ENCODE measurements at regions not wholly inside any gene's neighbourhood (a gene's known extent, or its start where the extent isn't known, plus 50 kb on each side); places are given as distances from the start of the nearest gene placed in this dataset.

DNA sequence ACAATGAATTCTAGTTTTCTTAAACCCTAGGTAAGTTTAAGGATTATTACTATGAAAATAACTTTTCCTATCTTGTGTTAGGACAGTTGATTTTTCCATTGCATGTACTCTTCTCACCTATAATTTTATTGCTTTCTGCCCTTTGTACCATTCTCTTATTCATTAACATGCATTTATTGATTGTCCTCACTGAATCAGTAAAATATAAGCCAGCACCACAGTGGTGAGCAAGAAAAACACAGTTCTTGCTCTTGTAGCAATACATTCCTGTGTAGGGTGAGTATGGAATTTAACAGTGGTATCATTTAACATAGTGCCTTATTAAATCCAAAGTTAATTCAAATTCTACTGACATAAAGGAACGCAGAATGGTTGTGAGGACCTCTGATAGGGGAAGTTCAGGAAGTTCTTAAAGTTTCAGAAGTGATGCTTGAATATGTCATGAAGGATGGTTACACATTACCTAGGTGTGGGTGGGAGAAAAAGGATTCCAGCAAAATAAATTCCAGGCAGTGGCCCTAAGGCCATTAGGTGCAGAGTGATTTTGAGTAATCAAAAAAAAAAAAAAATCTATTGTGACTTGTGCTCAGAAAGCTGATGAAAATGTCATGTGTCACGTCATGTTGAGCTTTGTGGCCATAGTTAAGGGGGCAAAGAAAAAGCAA is 104.7 kb upstream of the DSEL start:
- DNase-seq = no peak

- no peak for DNase-seq
Observed at GRCh38 chr18:67618061-67618460, 101.5 kb upstream of the DSEL start.

DNA sequence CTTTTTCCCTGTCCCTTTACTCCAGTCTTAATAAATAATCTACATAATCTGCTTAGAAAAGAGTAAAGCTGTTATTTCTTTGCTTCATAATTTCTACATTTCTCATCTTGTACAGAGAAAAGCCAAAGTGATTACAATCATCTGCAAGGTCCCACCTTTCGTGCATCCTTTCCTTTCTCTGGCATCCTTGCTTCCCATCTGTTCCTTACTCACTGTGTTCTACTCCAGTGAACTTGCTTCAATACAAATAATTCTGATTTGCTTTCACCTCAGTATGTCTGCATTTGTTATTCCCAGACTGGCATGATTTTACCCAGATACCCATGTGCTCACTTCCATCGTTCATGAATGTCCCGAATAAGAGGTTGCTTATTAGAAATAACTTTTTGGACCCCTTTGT is 99.4 kb upstream of the DSEL start:
- DNase-seq = no peak

GRCh38 chr18:67613731-67614130 is 97.2 kb upstream of the DSEL start:
- DNase-seq = no peak

DNA sequence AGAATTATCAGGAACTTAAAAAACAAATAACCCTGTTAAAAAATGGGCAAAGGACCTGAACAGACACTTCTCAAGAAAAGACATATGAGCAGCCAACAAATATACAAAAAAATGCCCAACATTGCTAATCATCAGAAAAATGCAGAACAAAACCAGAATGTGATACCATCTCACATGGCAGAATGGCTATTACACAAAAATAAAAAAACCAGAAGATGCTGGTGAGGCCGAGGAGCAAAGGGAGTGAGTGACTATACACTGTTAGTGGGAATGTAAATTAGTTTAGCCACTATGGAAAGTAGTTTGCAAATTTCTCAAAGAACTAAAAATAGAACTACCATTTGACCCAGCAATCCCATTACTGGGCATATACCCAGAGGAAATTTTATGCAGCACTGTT is 95.8 kb upstream of the DSEL start:
- DNase-seq = no peak

GRCh38 chr18:67608615-67609273 is 92.2 kb upstream of the DSEL start:
- DNase-seq = no peak

DNA sequence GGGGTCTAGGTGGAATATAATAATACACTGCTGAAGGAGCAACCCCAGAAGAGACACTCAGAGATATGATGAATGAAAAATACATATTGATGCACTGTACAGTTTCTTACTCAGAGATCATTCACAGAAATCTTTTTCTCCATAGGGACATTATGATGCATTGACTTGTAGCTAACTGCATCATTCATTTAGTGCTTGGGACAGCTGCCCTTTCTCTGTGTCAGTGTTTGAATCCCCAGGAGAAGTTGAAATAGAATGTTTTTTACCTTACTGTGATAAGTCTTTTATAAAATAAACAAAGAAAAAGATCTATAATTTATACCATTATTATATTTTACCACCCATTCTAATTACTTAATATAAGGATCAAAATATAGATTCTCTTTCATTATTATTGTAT is 91.7 kb upstream of the DSEL start:
- no peak for DNase-seq

DNA sequence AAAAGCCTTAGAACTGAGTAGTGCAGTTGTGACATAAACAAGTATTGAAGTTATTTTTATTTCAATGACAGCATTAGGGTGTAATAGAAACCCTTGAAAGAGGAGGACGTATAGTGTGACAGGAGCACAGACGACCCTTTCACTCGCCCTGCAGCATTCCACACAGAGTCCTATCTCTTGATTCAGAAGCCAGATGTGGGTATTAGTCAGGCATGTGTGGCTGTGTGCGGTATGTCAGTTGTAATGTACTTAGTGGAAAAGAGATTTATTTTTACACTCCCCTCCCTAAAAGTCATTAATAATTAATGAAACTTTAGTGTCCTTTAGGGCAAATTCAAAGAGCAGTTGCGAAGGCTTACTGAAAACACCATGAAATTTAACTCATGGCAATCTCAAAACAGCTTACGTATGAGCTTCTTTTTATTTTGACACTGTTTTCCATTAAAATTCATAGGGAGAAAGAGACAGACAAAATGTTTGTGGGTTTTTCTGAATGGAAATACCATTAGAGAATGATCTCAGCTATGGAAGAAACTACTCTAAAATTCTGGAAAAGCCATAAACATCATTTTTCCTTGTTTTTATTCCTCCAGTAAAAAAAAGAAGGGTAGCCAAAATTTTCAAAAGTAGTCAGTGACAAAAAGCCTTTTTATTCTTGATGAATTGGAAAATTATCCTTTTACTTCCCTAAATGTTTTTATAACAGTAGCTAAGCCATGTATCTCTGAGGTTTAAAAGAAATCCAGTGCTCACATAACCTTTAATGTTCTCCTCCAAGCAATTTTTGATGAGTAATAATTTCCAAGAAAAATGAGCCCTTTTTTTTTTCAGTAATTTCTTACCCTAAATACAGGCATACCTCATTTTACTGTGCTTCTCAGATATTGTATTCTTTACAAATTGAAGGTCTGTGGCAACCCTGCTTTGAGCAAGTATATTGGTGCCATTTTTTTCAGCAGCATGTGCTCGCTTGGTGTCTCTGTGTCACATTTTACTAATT is 84.0 kb upstream of the DSEL start:
- DNase-seq = no peak

GRCh38 chr18:67599277-67599676 is 82.8 kb upstream of the DSEL start:
- DNase-seq = no peak

GRCh38 chr18:67597759-67598158 is 81.2 kb upstream of the DSEL start:
- no peak for DNase-seq

DNA sequence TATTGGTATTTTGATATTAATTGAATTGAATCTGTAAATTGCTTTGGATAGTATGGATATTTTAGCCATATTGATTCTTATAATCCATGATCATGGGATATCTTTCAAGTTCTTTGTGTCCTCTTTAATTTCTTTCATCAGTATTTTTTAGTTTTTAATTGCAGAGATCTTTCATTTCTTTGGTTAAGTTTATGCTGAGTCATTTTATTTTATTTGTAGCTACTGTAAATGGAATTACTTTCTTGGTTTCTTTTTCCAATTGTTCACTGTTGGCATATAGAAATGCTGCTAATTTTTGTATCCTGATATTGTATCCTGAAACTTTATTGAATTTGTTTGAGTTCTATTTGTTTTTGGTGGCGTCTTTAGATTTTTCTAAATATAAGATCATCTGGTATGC is 79.5 kb upstream of the DSEL start:
- no peak for DNase-seq

DNA sequence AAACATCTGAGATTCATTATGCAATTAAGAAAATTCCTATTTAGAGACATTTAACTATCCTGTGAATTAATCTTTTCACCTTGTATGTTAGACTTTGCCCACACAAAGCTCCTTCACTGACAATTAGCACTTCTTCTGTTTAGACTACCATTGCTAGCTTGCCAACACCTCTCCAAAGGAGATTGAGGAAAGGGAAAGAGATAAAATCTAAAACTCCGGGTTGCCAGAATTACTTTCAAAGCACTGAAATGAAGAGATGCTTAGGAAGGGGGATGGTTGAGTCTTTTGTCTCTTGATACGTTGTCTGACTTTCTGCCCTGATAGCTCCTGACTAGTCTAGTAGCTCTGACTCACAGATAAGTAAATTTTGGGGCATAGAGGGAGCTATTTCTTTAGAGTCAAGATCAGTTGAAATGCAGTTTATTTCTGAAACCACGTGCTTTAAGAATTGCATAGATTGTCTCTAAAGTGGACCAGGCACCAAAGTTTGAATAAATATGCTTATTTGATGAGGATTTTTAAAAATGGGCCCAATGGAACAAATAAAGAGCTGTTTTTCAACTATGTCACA is 74.1 kb upstream of the DSEL start:
- DNase-seq = no peak

GRCh38 chr18:67589325-67589724 is 72.8 kb upstream of the DSEL start:
- DNase-seq = no peak

DNA sequence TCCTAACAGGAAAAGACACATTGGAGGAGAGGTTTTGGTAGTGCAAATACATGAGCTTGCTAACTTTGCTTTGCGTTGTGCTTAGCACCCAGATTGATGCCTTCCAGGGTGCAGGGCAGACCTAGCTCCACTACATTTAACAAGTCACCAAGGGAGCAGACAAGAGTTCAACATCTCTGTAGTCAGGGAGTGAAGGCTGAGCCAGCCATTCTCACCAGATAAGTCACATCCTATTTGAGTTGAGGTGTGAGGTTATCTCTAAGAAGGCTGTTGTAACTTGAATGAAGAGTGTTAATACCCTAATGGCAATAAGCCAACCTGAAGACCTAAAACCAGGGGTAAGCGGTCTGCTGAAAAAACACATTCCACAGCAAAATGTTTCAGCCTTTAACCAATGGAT is 69.6 kb upstream of the DSEL start:
- DNase-seq = no peak

GRCh38 chr18:67583621-67584020 is 67.1 kb upstream of the DSEL start:
- DNase-seq = no peak

GRCh38 chr18:67582488-67582887 is 66.0 kb upstream of the DSEL start:
- DNase-seq = no peak

GRCh38 chr18:67581178-67581577 is 64.7 kb upstream of the DSEL start:
- DNase-seq = no peak

GRCh38 chr18:67577386-67577785 is 60.9 kb upstream of the DSEL start:
- no peak for DNase-seq

DNA sequence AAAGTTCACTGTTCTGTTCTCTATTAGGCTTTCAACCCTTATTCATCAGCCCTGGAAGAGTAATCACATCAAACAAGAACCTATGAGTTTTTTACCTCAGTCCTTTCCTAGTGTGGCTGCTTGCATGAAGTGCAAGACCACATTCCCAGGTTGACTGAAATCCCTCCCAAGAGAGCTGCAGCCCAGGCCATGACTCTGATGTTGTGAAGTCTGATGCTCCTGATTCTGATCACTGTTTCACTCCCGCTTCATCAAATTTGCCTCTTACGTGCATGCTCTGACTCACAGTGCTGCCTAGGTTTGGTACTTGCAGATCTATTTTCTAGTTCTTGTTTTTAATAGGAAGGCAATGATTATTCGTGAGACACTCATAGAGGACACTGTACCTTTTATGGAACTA is 58.2 kb upstream of the DSEL start:
- peak; percentile 0 for DNase-seq

GRCh38 chr18:67568166-67568565 is 51.6 kb upstream of the DSEL start:
- DNase-seq = no peak

Data from activated CD4-positive, alpha-beta T cell treated with anti-CD3 and anti-CD28 coated beads, Interleukin-10, Interleukin-2, amounts not matched to agents 100 ng/mL and 50 ng/mL, durations not matched to agents 16 hours and 8 hours (primary cell).